ENCODE measurements at regions not wholly inside any gene's neighbourhood (a gene's known extent, or its start where the extent isn't known, plus 50 kb on each side); places are given as distances from the start of the nearest gene placed in this dataset.

DNA sequence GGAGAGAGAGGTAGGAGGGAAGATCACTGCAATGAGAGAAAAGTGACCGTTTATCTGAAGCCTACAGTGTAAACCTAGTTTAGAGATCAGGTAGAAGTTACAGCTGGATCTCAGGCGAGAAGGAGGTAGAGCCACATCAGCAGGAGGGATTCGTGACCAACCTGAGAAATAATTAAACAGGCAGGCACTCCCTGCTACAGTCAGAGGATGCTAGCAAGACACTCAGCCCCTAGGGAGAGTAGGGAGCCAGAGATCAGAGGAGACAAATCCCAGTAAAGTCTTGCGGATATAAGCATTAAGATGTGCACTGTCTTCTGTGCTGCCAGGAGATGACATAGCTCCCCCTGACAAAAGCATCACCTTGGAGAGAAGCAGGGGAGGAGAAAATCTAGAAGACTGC lies 629.1 kb upstream of the SLC39A10 start:
- Histone ChIP-seq H3K4me3 (no peak overlapping the region), H3K4me1 (ENCODE audit: control insufficient read depth, insufficient read depth, low read length) (no peaks in the 10 kb centered on the region), H3K27me3 (replicated peaks in 1 of 2; ENCODE audit: control insufficient read depth in 2 of 2, insufficient read depth in 2 of 2, low read length in 1 of 2) (no peaks in the 10 kb centered on the region), H4K20me1 (ENCODE audit: control insufficient read depth, insufficient read depth) (no peaks in the 10 kb centered on the region), H3K4me2 (ENCODE audit: control insufficient read depth, insufficient read depth) (no peak overlapping the region), H3K27ac (ENCODE audit: control insufficient read depth, insufficient read depth) (no peak overlapping the region), H3K9ac (ENCODE audit: control insufficient read depth, insufficient read depth, low read length) (no peak overlapping the region), H2AFZ (ENCODE audit: control insufficient read depth, low read depth, low read length) (no peak overlapping the region), H3K79me2 (ENCODE audit: control insufficient read depth, insufficient read depth, low read length) (no peaks in the 10 kb centered on the region), H3K9me3 (replicated peaks; ENCODE audit: control insufficient read depth, insufficient read depth, low read length) (no peaks in the 10 kb centered on the region), H3K36me3 (ENCODE audit: control insufficient read depth in 2 of 2, insufficient read depth in 2 of 2, low read length in 1 of 2) (no peaks in the 10 kb centered on the region)
- DNase-seq (ENCODE audit: low read depth, low spot score) (no peak), ATAC-seq (no peak), FAIRE-seq (no peak)
- ChIA-PET SMC1A (ENCODE audit: uncharacterized antibody, unreplicated experiment) (interaction anchor here (3.1 kb wide), 1 partner anchor 16 kb away, joined by 12 read pairs; no protein-coding TSS in a partner anchor), CTCF (interaction anchor here (1.9 kb wide), 1 partner anchor 11 kb away, joined by 7 read pairs; no protein-coding TSS in a partner anchor), RAD21 (ENCODE audit: unreplicated experiment) (no interaction called here), POLR2A (no interaction called here)
- BruUV-seq (replicated peaks): no TSS peak
- in situ Hi-C loops (cut with MboI): no loop called here
- WGBS (ENCODE audit: insufficient coverage, insufficient replicate concordance, low lambda C conversion rate, missing lambda C conversion rate): 24% methylated on average over 4 of the region's 4 CpGs
- intact Hi-C loops (cut with micrococcal nuclease; ENCODE audit: unreplicated experiment): loop anchor here (10.0 kb wide), 1 partner anchor 507 kb away; no protein-coding TSS in a partner anchor
- TF ChIP-seq MTA3 (IDR thresholded peaks at IDR 0.05; ENCODE audit: borderline replicate concordance, low read length) (no peak), NRF1 (conservative IDR thresholded peaks at IDR 0.05; ENCODE audit: low read depth, low read length) (no peak), EGR1 (IDR thresholded peaks at IDR 0.05; ENCODE audit: borderline replicate concordance in 1 of 2, low read depth in 2 of 2, low read length in 2 of 2) (no peak), SRF (IDR thresholded peaks at IDR 0.05; ENCODE audit: low read depth in 2 of 2, low read length in 2 of 2) (no peak), FOXM1 (IDR thresholded peaks at IDR 0.05; ENCODE audit: low read depth, low read length) (no peak), ASH2L (IDR thresholded peaks at IDR 0.05; ENCODE audit: borderline replicate concordance, low read depth) (no peak), SUZ12 (IDR thresholded peaks at IDR 0.05; ENCODE audit: unreplicated experiment) (no peak), MEF2A (IDR thresholded peaks at IDR 0.05; ENCODE audit: insufficient read depth, low read depth, low read length) (no peak), JUND (IDR thresholded peaks at IDR 0.05; ENCODE audit: low read depth, low read length) (no peak), HDAC6 (IDR thresholded peaks at IDR 0.05; ENCODE audit: unreplicated experiment) (no peak), ETV6 (conservative IDR thresholded peaks at IDR 0.05 in 1 of 2, IDR thresholded peaks at IDR 0.05 in 1 of 2; ENCODE audit: borderline replicate concordance in 1 of 2, low read depth in 1 of 2) (no peak), RBBP5 (conservative IDR thresholded peaks at IDR 0.05) (no peak), NBN (IDR thresholded peaks at IDR 0.05) (no peak), ZZZ3 (IDR thresholded peaks at IDR 0.05; ENCODE audit: control insufficient read depth, insufficient read length, low read depth) (no peak), BMI1 (IDR thresholded peaks at IDR 0.05; ENCODE audit: borderline replicate concordance) (no peak)
- TF ChIP-seq, protein P1, sequence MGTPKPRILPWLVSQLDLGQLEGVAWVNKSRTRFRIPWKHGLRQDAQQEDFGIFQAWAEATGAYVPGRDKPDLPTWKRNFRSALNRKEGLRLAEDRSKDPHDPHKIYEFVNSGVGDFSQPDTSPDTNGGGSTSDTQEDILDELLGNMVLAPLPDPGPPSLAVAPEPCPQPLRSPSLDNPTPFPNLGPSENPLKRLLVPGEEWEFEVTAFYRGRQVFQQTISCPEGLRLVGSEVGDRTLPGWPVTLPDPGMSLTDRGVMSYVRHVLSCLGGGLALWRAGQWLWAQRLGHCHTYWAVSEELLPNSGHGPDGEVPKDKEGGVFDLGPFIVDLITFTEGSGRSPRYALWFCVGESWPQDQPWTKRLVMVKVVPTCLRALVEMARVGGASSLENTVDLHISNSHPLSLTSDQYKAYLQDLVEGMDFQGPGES (IDR thresholded peaks at IDR 0.05): no peak
- TF ChIP-seq, protein P2, sequence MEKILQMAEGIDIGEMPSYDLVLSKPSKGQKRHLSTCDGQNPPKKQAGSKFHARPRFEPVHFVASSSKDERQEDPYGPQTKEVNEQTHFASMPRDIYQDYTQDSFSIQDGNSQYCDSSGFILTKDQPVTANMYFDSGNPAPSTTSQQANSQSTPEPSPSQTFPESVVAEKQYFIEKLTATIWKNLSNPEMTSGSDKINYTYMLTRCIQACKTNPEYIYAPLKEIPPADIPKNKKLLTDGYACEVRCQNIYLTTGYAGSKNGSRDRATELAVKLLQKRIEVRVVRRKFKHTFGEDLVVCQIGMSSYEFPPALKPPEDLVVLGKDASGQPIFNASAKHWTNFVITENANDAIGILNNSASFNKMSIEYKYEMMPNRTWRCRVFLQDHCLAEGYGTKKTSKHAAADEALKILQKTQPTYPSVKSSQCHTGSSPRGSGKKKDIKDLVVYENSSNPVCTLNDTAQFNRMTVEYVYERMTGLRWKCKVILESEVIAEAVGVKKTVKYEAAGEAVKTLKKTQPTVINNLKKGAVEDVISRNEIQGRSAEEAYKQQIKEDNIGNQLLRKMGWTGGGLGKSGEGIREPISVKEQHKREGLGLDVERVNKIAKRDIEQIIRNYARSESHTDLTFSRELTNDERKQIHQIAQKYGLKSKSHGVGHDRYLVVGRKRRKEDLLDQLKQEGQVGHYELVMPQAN (conservative IDR thresholded peaks at IDR 0.05): no peak
- TF ChIP-seq, protein P3, sequence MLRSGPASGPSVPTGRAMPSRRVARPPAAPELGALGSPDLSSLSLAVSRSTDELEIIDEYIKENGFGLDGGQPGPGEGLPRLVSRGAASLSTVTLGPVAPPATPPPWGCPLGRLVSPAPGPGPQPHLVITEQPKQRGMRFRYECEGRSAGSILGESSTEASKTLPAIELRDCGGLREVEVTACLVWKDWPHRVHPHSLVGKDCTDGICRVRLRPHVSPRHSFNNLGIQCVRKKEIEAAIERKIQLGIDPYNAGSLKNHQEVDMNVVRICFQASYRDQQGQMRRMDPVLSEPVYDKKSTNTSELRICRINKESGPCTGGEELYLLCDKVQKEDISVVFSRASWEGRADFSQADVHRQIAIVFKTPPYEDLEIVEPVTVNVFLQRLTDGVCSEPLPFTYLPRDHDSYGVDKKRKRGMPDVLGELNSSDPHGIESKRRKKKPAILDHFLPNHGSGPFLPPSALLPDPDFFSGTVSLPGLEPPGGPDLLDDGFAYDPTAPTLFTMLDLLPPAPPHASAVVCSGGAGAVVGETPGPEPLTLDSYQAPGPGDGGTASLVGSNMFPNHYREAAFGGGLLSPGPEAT (IDR thresholded peaks at IDR 0.05; ENCODE audit: low read depth): no peak
- TF ChIP-seq, protein P4, sequence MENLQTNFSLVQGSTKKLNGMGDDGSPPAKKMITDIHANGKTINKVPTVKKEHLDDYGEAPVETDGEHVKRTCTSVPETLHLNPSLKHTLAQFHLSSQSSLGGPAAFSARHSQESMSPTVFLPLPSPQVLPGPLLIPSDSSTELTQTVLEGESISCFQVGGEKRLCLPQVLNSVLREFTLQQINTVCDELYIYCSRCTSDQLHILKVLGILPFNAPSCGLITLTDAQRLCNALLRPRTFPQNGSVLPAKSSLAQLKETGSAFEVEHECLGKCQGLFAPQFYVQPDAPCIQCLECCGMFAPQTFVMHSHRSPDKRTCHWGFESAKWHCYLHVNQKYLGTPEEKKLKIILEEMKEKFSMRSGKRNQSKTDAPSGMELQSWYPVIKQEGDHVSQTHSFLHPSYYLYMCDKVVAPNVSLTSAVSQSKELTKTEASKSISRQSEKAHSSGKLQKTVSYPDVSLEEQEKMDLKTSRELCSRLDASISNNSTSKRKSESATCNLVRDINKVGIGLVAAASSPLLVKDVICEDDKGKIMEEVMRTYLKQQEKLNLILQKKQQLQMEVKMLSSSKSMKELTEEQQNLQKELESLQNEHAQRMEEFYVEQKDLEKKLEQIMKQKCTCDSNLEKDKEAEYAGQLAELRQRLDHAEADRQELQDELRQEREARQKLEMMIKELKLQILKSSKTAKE (IDR thresholded peaks at IDR 0.05; ENCODE audit: low read depth, poor library complexity, severe bottlenecking): no peak

Measured in GM12878 (cell line).